Tibial nerve (tissue), 4 donors: ENCODE measurements at regions not wholly inside any gene's neighbourhood (a gene's known extent, or its start where the extent isn't known, plus 50 kb on each side); places are given as distances from the start of the nearest gene placed in this dataset.

Experiments
- CTCF ChIP-seq, 5 experiments: fragments of 200-600 bp in 3 of 5; fragments of 450-650 bp in 2 of 5; sonication (generic) in 3 of 5; IDR thresholded peaks; one replicate each; pipeline ENCODE4 v1.5.1; 2016 to 2019; ENCODE audit warnings: antibody characterized with exemption in 5 of 5, mild to moderate bottlenecking in 3 of 5, moderate library complexity in 2 of 5
- EP300 ChIP-seq, 2 donors: sonication (generic); formaldehyde crosslinking; IDR thresholded peaks; one replicate each; pipeline ENCODE4 v1.6.1; 2017; ENCODE audit warnings: antibody characterized with exemption in 2 of 2, mild to moderate bottlenecking in 1 of 2

GRCh38 chr7:125112850-125113249 lies 183.2 kb upstream of the POT1 start:
- TF ChIP-seq CTCF (IDR thresholded peaks at IDR 0.05) (no peak), EP300 (IDR thresholded peaks at IDR 0.05) (no peak)
